Upper lobe of right lung (tissue), 1 donor: ENCODE measurements at regions not wholly inside any gene's neighbourhood (a gene's known extent, or its start where the extent isn't known, plus 50 kb on each side); places are given as distances from the start of the nearest gene placed in this dataset.
A peak's percentile ranks its signal among the peaks of the same experiment; 100 is the strongest.

Experiments used
- ATAC-seq: fragments of 200-7000 bp; cut with Tn5 transposase; one replicate; pipeline ENCODE4 v1.9.1; 2020; ENCODE audit warnings: mild to moderate bottlenecking, moderate library complexity
- DNase-seq: peaks from one replicate; pipeline ENCODE4 v3.0.0-alpha.2; 2020
- H3K27ac ChIP-seq: fragments of 200-600 bp; one replicate; pipeline ENCODE4 v1.8.0; 2022
- H3K27me3 ChIP-seq: fragments of 200-600 bp; one replicate; pipeline ENCODE4 v1.8.0; 2022; ENCODE audit warnings: mild to moderate bottlenecking
- H3K36me3 ChIP-seq: fragments of 200-600 bp; one replicate; pipeline ENCODE4 v1.8.0; 2022
- H3K4me1 ChIP-seq: fragments of 200-600 bp; one replicate; pipeline ENCODE4 v1.8.0; 2022
- H3K4me3 ChIP-seq: fragments of 200-600 bp; one replicate; pipeline ENCODE4 v1.8.0; 2022; ENCODE audit warnings: mild to moderate bottlenecking
- H3K9me3 ChIP-seq: fragments of 200-600 bp; one replicate; pipeline ENCODE4 v1.8.0; 2022
- CTCF ChIP-seq: fragments of 200-600 bp; IDR thresholded peaks from one replicate; pipeline ENCODE4 v1.8.0; 2022; ENCODE audit warnings: antibody characterized with exemption
- intact Hi-C: fragments of 100-400 bp; cut with DNase I; formaldehyde crosslinking; loops from one replicate; pipeline ENCODE4 v1.11.0; 2022
- donor health status: DM: no; HTN: yes; CAD: no; lungs with severe emphysema.

DNA sequence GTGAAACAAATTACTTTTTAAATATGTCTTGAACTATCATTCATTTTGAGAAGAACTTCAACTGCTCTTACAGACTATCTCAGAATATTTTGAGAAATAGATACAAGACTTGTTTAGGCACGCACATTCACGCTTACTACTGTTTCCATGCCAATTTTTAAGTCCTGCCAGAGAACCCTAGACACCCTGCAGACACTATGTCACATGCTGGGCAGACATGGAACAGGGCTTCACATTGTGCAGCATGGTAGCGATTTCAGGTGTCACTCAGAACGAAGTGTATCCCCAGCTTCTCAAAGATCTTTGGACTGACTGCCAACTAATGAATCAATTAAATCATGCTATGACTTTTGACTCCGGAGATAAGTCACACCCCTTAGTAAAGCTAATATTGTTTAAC lies 128.7 kb upstream of the SLC27A6 start:
- intact Hi-C loops = no loop called here
- no peaks in the 10 kb centered on the region for H3K27me3 ChIP-seq
- ATAC-seq = no peak
- no peak for DNase-seq
- no peak for TF ChIP-seq CTCF
- no peaks in the 10 kb centered on the region for H3K36me3 ChIP-seq
- H3K4me3 ChIP-seq = no peak overlapping the region
- H3K9me3 ChIP-seq = no peaks in the 10 kb centered on the region
- no peak overlapping the region for H3K27ac ChIP-seq
- H3K4me1 ChIP-seq = no peaks in the 10 kb centered on the region

DNA sequence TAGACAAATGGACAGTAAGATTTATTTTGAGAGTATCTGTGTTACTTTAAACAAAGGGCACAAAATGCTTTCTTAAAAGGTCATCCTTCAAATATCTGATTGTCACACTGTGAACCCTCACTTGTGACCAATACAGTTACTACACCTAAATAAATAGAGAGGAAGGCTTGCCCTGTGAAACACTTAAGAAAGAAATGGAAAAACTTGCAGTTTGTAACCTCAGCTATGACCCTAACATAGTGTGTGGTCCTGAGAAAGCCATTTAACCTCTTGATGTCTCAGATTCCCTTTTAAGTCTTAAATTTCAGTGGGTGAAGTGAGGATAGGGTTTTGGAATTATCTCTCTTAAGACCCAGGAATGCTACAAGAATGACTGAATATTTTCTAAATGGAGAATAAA lies 126.7 kb upstream of the SLC27A6 start:
- DNase-seq (no peak), ATAC-seq (no peak)
- Histone ChIP-seq H3K4me3 (no peak overlapping the region), H3K27ac (no peak overlapping the region), H3K4me1 (no peaks in the 10 kb centered on the region), H3K36me3 (no peaks in the 10 kb centered on the region), H3K27me3 (no peaks in the 10 kb centered on the region), H3K9me3 (no peaks in the 10 kb centered on the region)
- intact Hi-C loops = no loop called here
- TF ChIP-seq CTCF = no peak

GRCh38 chr5:128842241-128842640 lies 123.0 kb upstream of the SLC27A6 start:
- ATAC-seq (no peak), DNase-seq (no peak)
- H3K36me3 ChIP-seq = no peaks in the 10 kb centered on the region
- no peaks in the 10 kb centered on the region for H3K4me1 ChIP-seq
- intact Hi-C loops = no loop called here
- H3K27ac ChIP-seq = no peak overlapping the region
- no peaks in the 10 kb centered on the region for H3K27me3 ChIP-seq
- no peaks in the 10 kb centered on the region for H3K9me3 ChIP-seq
- no peak for TF ChIP-seq CTCF
- no peak overlapping the region for H3K4me3 ChIP-seq

DNA sequence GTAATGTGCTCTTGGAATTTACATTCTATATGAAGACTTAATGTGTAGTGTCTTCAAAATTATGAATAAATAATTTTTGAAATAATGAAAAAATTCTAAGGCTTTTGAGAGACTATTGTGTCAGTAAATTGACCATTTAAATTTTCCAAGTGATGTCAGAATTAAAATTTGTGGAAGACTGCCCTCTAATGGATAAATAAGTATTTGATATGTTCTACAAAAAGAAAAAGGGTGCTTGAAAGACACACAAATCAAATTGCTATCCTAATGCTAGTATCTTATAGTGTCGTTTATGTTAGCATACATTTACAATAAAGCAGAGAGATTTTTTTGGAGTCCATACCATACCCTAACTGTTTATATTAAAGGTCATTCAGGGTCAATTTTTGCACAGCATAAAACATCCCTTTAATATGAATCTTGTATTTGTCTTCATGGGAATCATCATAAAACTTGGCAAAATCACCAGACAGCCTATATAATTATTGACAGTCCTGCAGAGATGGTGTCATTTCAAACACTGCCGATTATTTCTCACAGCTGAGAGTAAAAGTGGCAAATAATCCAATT lies 120.8 kb upstream of the SLC27A6 start:
- Histone ChIP-seq H3K4me3 (no peak overlapping the region), H3K4me1 (no peaks in the 10 kb centered on the region), H3K9me3 (no peaks in the 10 kb centered on the region), H3K27ac (no peak overlapping the region), H3K27me3 (no peaks in the 10 kb centered on the region), H3K36me3 (no peaks in the 10 kb centered on the region)
- ATAC-seq (no peak), DNase-seq (no peak)
- peak; percentile 26 for TF ChIP-seq CTCF
- intact Hi-C loops = no loop called here

DNA sequence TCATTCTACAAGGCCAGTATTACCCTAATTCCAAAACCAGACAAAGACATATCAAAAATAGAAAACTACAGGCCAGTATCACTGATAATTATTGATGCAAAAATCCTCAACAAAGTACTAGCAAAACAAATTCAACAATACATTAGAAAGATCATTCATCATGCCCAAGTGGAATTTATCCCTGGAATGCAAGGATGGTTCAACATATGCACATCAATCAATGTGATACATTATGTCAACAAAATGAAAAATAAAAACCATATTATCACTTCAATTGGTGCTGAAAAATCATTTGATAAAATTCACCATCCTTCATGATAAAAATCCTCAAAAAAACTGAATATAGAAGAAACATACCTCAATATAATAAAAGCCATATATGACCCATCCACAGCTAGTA lies 115.2 kb upstream of the SLC27A6 start:
- no peaks in the 10 kb centered on the region for H3K27me3 ChIP-seq
- H3K36me3 ChIP-seq = no peaks in the 10 kb centered on the region
- no peak for DNase-seq
- H3K9me3 ChIP-seq = peaks cover 13% of the 10 kb centered on the region
- no peak for TF ChIP-seq CTCF
- H3K4me1 ChIP-seq = no peaks in the 10 kb centered on the region
- H3K27ac ChIP-seq = no peak overlapping the region
- intact Hi-C loops = no loop called here
- ATAC-seq = no peak
- no peak overlapping the region for H3K4me3 ChIP-seq

DNA sequence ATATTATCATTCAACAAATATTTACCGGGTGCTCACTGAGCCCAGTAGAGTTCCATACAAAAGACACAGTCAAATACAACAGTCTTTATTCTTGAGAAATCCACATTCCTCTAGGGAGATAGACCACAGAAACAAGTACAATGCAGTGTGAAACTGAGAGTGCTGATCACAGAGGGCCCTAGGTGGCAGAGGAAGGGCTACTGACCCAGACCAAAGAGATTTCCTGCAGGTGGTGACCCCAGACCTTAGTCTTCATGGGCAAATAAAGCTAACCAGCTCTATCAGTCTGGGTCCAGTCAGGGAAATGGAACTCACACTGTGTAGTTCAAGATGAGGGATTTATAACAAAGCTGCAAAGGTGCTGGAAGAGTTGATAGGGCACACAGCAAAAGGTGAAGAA lies 110.4 kb upstream of the SLC27A6 start:
- TF ChIP-seq CTCF = no peak
- H3K27me3 ChIP-seq = no peaks in the 10 kb centered on the region
- DNase-seq (no peak), ATAC-seq (no peak)
- H3K4me1 ChIP-seq = no peaks in the 10 kb centered on the region
- H3K9me3 ChIP-seq = peaks cover 9% of the 10 kb centered on the region
- H3K27ac ChIP-seq = no peak overlapping the region
- H3K4me3 ChIP-seq = no peak overlapping the region
- intact Hi-C loops = no loop called here
- H3K36me3 ChIP-seq = no peaks in the 10 kb centered on the region
